IPS-18c (cell line): ENCODE measurements at regions not wholly inside any gene's neighbourhood (a gene's known extent, or its start where the extent isn't known, plus 50 kb on each side); places are given as distances from the start of the nearest gene placed in this dataset.
"Not testable (repeated sequence)": the region's sequence is repeated elsewhere in the genome, so short reads cannot be mapped to it uniquely, and the experiment has no call there.

ENCODE experiments used
- H3K4me3 ChIP-seq: 2 replicates; pipeline ENCODE4 v1.7.0; 2013; ENCODE audit warnings: low read depth, mild to moderate bottlenecking, low read length, moderate library complexity; ENCODE audit not compliant: insufficient read depth
- H3K9me3 ChIP-seq: one replicate; pipeline ENCODE4 v1.6.1; 2013; ENCODE audit warnings: mild to moderate bottlenecking, low read length, moderate library complexity; ENCODE audit not compliant: control insufficient read depth, insufficient read depth

- H3K4me3 ChIP-seq = no peak overlapping the region
Measured at GRCh38 chr9:115867326-115867725, 286.3 kb upstream of the PAPPA start.

GRCh38 chr9:115877852-115878438 lies 275.6 kb upstream of the PAPPA start:
- no peak overlapping the region for H3K4me3 ChIP-seq

More at GRCh38 chr9:115867326-115867725, 286.3 kb upstream of the PAPPA start:
- no peaks in the 10 kb centered on the region for H3K9me3 ChIP-seq

GRCh38 chr9:115879451-115879850 lies 274.1 kb upstream of the PAPPA start:
- H3K4me3 ChIP-seq = no peak overlapping the region

More at GRCh38 chr9:115877852-115878438, 275.6 kb upstream of the PAPPA start:
- H3K9me3 ChIP-seq = no peaks in the 10 kb centered on the region

GRCh38 chr9:115880221-115880885 lies 273.2 kb upstream of the PAPPA start:
- Histone ChIP-seq H3K9me3 (no peaks in the 10 kb centered on the region), H3K4me3 (no peak overlapping the region)

More at GRCh38 chr9:115879451-115879850, 274.1 kb upstream of the PAPPA start:
- H3K9me3 ChIP-seq = no peaks in the 10 kb centered on the region

GRCh38 chr9:115882911-115883310 lies 270.7 kb upstream of the PAPPA start:
- Histone ChIP-seq H3K4me3 (no peak overlapping the region), H3K9me3 (no peaks in the 10 kb centered on the region)

GRCh38 chr9:115883467-115884329 lies 269.9 kb upstream of the PAPPA start:
- no peak overlapping the region for H3K4me3 ChIP-seq
- no peaks in the 10 kb centered on the region for H3K9me3 ChIP-seq

- Histone ChIP-seq H3K9me3 (no peaks in the 10 kb centered on the region), H3K4me3 (no peak overlapping the region)
Measured at GRCh38 chr9:115884846-115885245, 268.7 kb upstream of the PAPPA start.

GRCh38 chr9:115888131-115888530 lies 265.5 kb upstream of the PAPPA start:
- Histone ChIP-seq H3K4me3 (no peak overlapping the region), H3K9me3 (no peaks in the 10 kb centered on the region)

- Histone ChIP-seq H3K4me3 (no peak overlapping the region), H3K9me3 (no peaks in the 10 kb centered on the region)
Measured at GRCh38 chr9:115891929-115892328, 261.7 kb upstream of the PAPPA start.

- H3K9me3 ChIP-seq, H3K4me3 ChIP-seq: not testable (repeated sequence)
Measured at GRCh38 chr9:115898478-115898877, 255.1 kb upstream of the PAPPA start.

- Histone ChIP-seq H3K4me3 (no peak overlapping the region), H3K9me3 (no peaks in the 10 kb centered on the region)
Measured at GRCh38 chr9:115900698-115901097, 252.9 kb upstream of the PAPPA start.

GRCh38 chr9:115910959-115911358 lies 242.6 kb upstream of the PAPPA start:
- no peaks in the 10 kb centered on the region for H3K9me3 ChIP-seq
- H3K4me3 ChIP-seq = no peak overlapping the region

GRCh38 chr9:115912086-115912485 lies 241.5 kb upstream of the PAPPA start:
- Histone ChIP-seq H3K4me3 (no peak overlapping the region), H3K9me3 (no peaks in the 10 kb centered on the region)

- Histone ChIP-seq H3K9me3 (no peaks in the 10 kb centered on the region), H3K4me3 (no peak overlapping the region)
Measured at GRCh38 chr9:115913696-115914095, 239.9 kb upstream of the PAPPA start.

GRCh38 chr9:115914291-115914690 lies 239.3 kb upstream of the PAPPA start:
- no peak overlapping the region for H3K4me3 ChIP-seq
- H3K9me3 ChIP-seq = no peaks in the 10 kb centered on the region

GRCh38 chr9:115921301-115921700 lies 232.3 kb upstream of the PAPPA start:
- Histone ChIP-seq H3K9me3 (no peaks in the 10 kb centered on the region), H3K4me3 (no peak overlapping the region)

GRCh38 chr9:115922444-115922843 lies 231.1 kb upstream of the PAPPA start:
- no peak overlapping the region for H3K4me3 ChIP-seq
- no peaks in the 10 kb centered on the region for H3K9me3 ChIP-seq

GRCh38 chr9:115923410-115923809 lies 230.2 kb upstream of the PAPPA start:
- Histone ChIP-seq H3K4me3 (no peak overlapping the region), H3K9me3 (no peaks in the 10 kb centered on the region)
